GM23338 (cell line): ENCODE measurements at regions not wholly inside any gene's neighbourhood (a gene's known extent, or its start where the extent isn't known, plus 50 kb on each side); places are given as distances from the start of the nearest gene placed in this dataset.

ENCODE experiments used
- ATAC-seq: fragments of 200-7000 bp; cut with Tn5 transposase; 3 replicates; pipeline ENCODE4 v1.9.1; 2020
- DNase-seq: peaks from one replicate; pipeline ENCODE4 v3.0.0-alpha.2; 2015; ENCODE audit warnings: low spot score
- H2AFZ ChIP-seq: fragments of 200-600 bp; sonication (generic); 2 replicates; pipeline ENCODE4 v1.8.0; 2016; ENCODE audit warnings: antibody characterized with exemption, mild to moderate bottlenecking, moderate library complexity
- H3F3A ChIP-seq: fragments of 200-600 bp; sonication (generic); replicated peaks from 2 replicates; pipeline ENCODE4 v1.8.0; 2017; ENCODE audit warnings: antibody characterized with exemption, mixed run types, low read depth
- H3K27ac ChIP-seq: fragments of 200-600 bp; sonication (generic); 2 replicates; pipeline ENCODE4 v1.6.1; 2016; ENCODE audit warnings: low read depth
- H3K27me3 ChIP-seq: fragments of 200-600 bp; sonication (generic); 2 replicates; pipeline ENCODE4 v1.8.0; 2016; ENCODE audit warnings: mild to moderate bottlenecking, mixed run types, moderate library complexity; ENCODE audit not compliant: insufficient read depth
- H3K36me3 ChIP-seq: fragments of 200-600 bp; sonication (generic); 2 replicates; pipeline ENCODE4 v1.8.0; 2016; ENCODE audit warnings: mild to moderate bottlenecking; ENCODE audit not compliant: insufficient read depth
- H3K4me1 ChIP-seq: fragments of 200-600 bp; sonication (generic); 2 replicates; pipeline ENCODE4 v1.8.0; 2016; ENCODE audit warnings: mild to moderate bottlenecking, moderate library complexity; ENCODE audit not compliant: insufficient read depth
- H3K4me2 ChIP-seq: fragments of 200-600 bp; sonication (generic); 2 replicates; pipeline ENCODE4 v1.7.1; 2017; ENCODE audit warnings: mixed run types
- H3K4me3 ChIP-seq: fragments of 200-600 bp; sonication (generic); 2 replicates; pipeline ENCODE4 v1.6.1; 2016; ENCODE audit warnings: mixed run types
- H3K79me2 ChIP-seq: fragments of 200-600 bp; sonication (generic); replicated peaks from 2 replicates; pipeline ENCODE4 v1.8.0; 2017; ENCODE audit warnings: mild to moderate bottlenecking; ENCODE audit not compliant: insufficient read depth
- H3K9me2 ChIP-seq: fragments of 200-600 bp; sonication (generic); 2 replicates; pipeline ENCODE4 v1.8.0; 2017; ENCODE audit not compliant: insufficient read depth
- H4K20me1 ChIP-seq: fragments of 200-600 bp; sonication (generic); replicated peaks from 2 replicates; pipeline ENCODE4 v1.8.0; 2017; ENCODE audit warnings: mild to moderate bottlenecking; ENCODE audit not compliant: insufficient read depth
- H3K27ac Mint-ChIP-seq: 2 replicates; pipeline ENCODE4 v1.8.0; 2020; ENCODE audit warnings: inconsistent platforms, mild to moderate bottlenecking, moderate library complexity, mixed read lengths
- H3K27me3 Mint-ChIP-seq: 3 replicates; pipeline ENCODE4 v1.8.0; 2022; ENCODE audit warnings: low read depth, mild to moderate bottlenecking, moderate library complexity, mixed read lengths, inconsistent platforms; ENCODE audit not compliant: insufficient read depth, poor library complexity
- H3K36me3 Mint-ChIP-seq: 3 replicates; pipeline ENCODE4 v1.8.0; 2021; ENCODE audit warnings: low read depth, mild to moderate bottlenecking, inconsistent platforms, moderate library complexity, mixed read lengths
- H3K4me1 Mint-ChIP-seq: 3 replicates; pipeline ENCODE4 v1.8.0; 2020; ENCODE audit warnings: mild to moderate bottlenecking, inconsistent platforms, mixed read lengths
- H3K4me3 Mint-ChIP-seq: 3 replicates; pipeline ENCODE4 v1.8.0; 2021; ENCODE audit warnings: moderate library complexity, mild to moderate bottlenecking, inconsistent platforms, mixed read lengths
- H3K9me3 Mint-ChIP-seq: 3 replicates; pipeline ENCODE4 v1.8.0; 2020; ENCODE audit warnings: moderate library complexity, mild to moderate bottlenecking, inconsistent platforms, mixed read lengths
- CREB1 ChIP-seq: fragments of 250-450 bp; sonication (Bioruptor Pico); IDR thresholded peaks from 2 replicates; pipeline ENCODE4 v1.5.0; 2020; ENCODE audit warnings: low read depth, mild to moderate bottlenecking, moderate library complexity
- CTCF ChIP-seq, 2 experiments: fragments of 200-600 bp in 1 of 2; sonication (generic) in 1 of 2; conservative IDR thresholded peaks; 2 replicates each; pipeline versions ENCODE4 v1.5.1 to v1.6.1; 2016 to 2017; ENCODE audit warnings: antibody characterized with exemption in 2 of 2, low read depth in 2 of 2, mild to moderate bottlenecking in 2 of 2, moderate library complexity in 1 of 2
- ETS1 ChIP-seq: IDR thresholded peaks from 2 replicates; pipeline ENCODE4 v1.6.1; 2016; ENCODE audit warnings: antibody characterized with exemption
- EZH2 ChIP-seq: fragments of 200-600 bp; sonication (generic); IDR thresholded peaks from one replicate; pipeline ENCODE4 v1.8.0; 2017; ENCODE audit warnings: antibody characterized with exemption, mild to moderate bottlenecking, low read depth; ENCODE audit not compliant: unreplicated experiment
- EZH2phosphoT487 ChIP-seq: fragments of 200-600 bp; sonication (generic); IDR thresholded peaks from one replicate; pipeline ENCODE4 v1.8.1; 2018; ENCODE audit warnings: antibody characterized with exemption; ENCODE audit not compliant: unreplicated experiment
- NANOG ChIP-seq: IDR thresholded peaks from 2 replicates; pipeline ENCODE4 v1.6.1; 2016; ENCODE audit warnings: antibody characterized with exemption, borderline replicate concordance
- REST ChIP-seq: IDR thresholded peaks from one replicate; pipeline ENCODE4 v1.6.1; 2018; ENCODE audit warnings: antibody characterized with exemption; ENCODE audit not compliant: unreplicated experiment
- ZNF462 ChIP-seq: fragments of 250-450 bp; sonication (Bioruptor Pico); IDR thresholded peaks from 2 replicates; pipeline ENCODE4 v1.5.0; 2020; ENCODE audit warnings: mild to moderate bottlenecking, moderate library complexity

GRCh38 chr21:31604591-31605190 is 54.8 kb upstream of the SOD1 start (continued):
- no peak for TF ChIP-seq EZH2
- peak; percentile 92 to 96 for TF ChIP-seq CTCF (conservative IDR thresholded peaks at IDR 0.05; ENCODE audit: low read depth in 2 of 2)

GRCh38 chr21:31599563-31599962 is 59.9 kb upstream of the SOD1 start:
- Mint-ChIP-seq H3K27me3 (no peaks in the 10 kb centered on the region), H3K27ac (no peak overlapping the region), H3K4me1 (peaks cover 3% of the 10 kb centered on the region; the same call in 2 of the 3 replicates), H3K36me3 (no peaks in the 10 kb centered on the region; the same call in 2 of the 3 replicates), H3K4me3 (no peak overlapping the region), H3K9me3 (no peaks in the 10 kb centered on the region; the same call in none of the 3 replicates)
- H3F3A ChIP-seq = no peaks in the 10 kb centered on the region
- H3K36me3 ChIP-seq = no peaks in the 10 kb centered on the region
- H3K9me2 ChIP-seq = no peaks in the 10 kb centered on the region
- H3K27me3 ChIP-seq = no peaks in the 10 kb centered on the region
- no peaks in the 10 kb centered on the region for H3K4me1 ChIP-seq
- H3K79me2 ChIP-seq = no peaks in the 10 kb centered on the region
- TF ChIP-seq ETS1 (no peak), NANOG (no peak), REST (no peak), CTCF (conservative IDR thresholded peaks at IDR 0.05; ENCODE audit: low read depth in 2 of 2) (no peak), ZNF462 (CRISPR knock-in tag) (no peak), EZH2 (no peak), EZH2phosphoT487 (no peak), CREB1 (no peak)
- H3K4me2 ChIP-seq = no peak overlapping the region
- no peak for DNase-seq
- H2AFZ ChIP-seq = no peak overlapping the region
- H3K27ac ChIP-seq = no peak overlapping the region
- no peak overlapping the region for H3K4me3 ChIP-seq
- H4K20me1 ChIP-seq = no peaks in the 10 kb centered on the region
- ATAC-seq = no peak
